ENCODE measurements at regions not wholly inside any gene's neighbourhood (a gene's known extent, or its start where the extent isn't known, plus 50 kb on each side); places are given as distances from the start of the nearest gene placed in this dataset.

DNA sequence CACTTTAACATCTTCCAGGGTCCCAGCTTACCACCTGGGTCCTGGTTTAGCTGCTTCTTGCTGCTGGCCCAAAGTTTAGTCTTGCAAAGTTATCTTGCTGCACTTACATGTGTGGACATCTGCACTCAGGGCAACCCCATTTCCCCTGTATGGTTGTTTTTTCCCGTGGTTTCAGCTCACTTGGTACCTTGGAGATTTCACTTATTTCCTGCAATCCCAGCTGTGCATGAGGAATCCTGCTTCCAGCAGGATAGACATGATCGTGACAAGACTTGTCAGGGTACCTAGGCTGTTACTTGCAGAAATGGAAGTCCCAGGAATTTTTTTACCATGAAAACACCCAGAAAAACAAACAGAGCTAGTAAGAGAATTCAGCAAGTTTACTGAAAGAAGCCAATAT, 95.9 kb upstream of the LEP start:
- DNase-seq = peak; percentile 32

DNA sequence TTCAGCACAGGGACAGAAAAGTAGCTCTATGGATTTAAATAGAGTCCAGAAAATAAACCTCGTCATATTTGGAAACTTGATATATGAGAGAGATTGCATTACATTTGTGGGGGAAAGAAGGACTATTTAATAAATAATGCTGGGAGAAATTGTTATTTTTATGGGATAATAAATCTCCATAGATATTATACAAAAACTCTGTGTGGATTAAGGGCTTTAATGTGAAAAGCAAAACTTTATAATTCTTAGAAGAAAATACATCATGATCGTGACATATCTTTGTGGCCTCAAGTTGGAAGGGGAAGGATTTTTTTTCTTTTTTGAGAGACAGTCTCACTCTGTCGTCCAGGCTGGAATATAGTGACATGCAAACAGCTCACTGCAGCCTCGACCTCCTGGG, 95.0 kb upstream of the LEP start:
- DNase-seq = no peak

DNA sequence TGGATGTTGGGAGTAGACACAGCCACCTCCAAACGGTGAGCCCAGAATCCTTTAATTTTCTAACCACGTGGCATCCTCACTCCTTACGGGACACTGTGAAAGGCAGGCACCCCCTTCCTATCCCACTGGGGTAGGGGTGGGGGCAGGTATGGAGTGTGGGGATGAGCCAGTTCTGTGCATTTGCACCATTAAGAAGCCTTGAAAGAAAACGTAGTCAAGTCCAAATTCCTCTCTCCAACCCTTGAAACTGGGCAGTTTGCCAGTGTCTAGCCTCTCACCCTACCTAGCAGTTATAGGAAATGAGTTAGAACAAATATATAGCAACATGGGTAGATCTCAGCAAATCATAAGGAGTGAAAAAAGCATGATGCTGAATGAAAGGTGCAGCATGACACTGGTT, 92.4 kb upstream of the LEP start:
- DNase-seq = peak; percentile 26

DNA sequence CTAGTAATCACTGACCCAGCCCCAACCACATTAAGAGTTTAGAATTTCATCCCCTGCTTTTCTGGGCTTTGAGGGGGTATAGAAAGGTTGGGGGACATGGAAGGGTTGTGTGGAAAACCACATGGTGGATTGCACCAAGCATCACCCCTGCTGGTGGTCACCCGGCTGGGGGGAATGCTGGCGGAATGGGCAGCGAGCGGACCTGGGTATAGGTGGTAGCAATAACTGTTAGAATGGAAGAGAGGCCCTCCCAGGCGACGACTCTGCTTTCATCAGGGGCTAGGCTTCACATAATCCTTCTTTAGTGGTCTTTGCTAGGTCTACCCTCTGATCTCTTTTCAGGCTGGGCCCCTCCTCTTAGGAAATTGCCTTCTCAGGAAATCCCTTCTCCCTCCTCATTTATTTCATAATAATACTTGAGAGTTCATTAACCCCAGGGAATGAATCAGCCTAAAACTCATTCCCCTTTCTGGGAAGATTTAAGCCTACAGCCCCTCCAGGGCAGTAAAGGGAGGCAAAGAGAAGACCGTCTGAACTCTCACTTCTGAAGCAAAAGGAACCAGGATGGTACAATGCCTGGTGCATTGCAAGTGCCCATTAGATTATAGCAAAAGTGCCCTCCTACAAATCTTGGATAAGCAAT, 90.7 kb upstream of the LEP start:
- peak; percentile 41 for DNase-seq

DNA sequence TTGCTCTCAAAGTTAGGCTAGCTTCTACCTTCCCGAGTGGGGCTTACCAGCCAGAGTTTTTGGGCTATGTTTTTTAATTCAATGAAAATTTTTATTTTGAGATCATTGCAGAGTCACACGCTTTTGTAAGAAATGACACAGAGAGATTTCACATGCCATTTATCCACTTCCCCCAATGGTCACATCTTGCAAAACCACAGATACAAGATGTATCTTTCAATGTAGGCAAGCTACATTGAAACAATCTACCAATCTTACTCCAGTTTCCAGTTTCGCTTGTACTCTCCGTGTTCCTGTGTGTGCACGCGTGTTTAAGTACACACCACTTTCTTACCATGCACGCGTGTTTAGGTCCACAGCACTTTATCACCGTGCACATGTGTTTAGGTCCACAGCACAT, 89.4 kb upstream of the LEP start:
- DNase-seq = no peak

DNA sequence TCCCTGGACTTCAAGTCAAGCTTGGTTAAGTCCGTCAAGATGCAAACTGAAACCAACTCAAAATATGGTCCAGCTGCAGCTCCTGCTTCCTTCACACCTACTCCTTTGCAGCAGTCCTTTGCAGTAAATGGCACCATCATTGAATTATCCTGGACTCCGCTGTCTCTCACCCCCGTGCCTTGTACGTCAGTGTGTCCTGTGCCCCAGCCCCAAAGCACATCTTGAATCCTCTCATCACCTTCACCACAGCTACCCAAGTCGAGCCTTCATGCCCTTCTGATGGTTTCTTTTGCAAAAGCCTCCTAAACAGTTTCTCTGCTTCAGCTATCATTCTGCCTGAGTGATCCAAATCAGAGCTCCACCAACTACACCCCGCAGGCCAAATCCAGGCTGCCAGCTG, 88.4 kb upstream of the LEP start:
- DNase-seq = no peak

DNA sequence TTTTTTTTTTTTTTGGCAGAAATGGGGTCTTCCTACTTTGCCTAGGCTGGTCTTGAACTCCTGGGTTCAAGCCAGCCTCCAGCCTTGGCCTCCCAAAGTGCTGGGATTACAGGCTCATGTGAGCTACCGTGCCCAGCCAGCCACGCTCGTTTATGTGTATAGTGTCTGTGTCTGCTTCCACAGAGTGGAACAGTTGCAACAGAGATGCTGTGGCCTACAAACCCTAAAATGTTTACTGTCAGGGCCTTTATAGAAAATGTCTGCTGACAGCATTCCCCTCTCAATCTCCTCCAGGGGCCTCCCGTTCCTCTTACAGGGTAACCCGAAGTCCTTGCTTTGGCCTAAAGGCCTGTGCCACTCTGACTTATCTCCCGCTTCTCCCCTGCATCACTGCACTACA, 87.6 kb upstream of the LEP start:
- DNase-seq = no peak

DNA sequence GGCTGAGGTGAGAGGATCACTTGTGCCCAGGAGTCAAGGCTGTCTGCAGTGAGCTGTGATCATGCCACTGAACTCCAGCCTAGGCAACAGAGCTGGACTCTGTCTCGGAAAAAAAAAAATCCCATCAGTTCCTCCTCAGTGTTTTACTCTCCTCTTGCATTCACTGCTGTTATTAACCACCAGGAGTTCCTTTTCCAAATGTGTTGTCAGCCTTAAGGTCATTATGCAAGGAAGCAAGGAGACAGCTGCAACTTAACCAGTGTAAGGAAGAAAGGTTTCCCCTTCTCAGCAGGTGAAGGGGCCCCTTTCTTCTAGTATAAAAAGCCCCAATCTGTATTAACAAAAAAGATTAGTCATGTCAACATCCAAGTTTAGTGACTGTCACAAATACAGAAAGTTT, 86.6 kb upstream of the LEP start:
- DNase-seq = no peak

DNA sequence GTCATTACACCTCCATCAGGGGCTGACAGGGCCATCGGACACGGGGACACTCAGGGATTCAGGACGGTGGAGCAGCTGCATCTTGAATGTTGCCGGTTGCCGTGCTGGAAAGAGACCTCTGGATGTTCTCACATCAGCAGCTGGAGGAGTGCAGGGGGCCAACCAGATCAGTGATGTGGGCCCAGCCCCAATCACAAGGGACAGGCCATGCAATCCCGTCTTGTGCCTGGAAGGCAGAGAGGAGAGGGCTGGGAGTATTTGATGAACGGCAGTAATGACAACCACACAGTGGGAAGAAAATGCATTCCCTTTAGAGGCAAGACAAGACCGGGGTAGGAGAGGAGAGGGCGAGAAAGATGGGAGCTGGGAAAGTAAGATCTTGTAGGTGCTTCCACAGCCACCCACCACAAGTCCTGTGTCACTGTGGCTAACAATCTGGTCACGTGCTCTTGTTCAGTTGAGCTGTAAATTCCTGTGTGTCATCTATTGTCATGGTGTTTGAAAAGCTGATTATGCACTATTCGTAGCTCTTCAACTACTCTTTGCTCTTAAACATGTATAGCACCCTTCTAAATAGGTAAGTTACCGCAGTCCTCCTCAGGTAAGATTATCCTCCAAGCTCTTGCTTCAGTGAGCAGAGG, 85.9 kb upstream of the LEP start:
- DNase-seq = no peak

DNA sequence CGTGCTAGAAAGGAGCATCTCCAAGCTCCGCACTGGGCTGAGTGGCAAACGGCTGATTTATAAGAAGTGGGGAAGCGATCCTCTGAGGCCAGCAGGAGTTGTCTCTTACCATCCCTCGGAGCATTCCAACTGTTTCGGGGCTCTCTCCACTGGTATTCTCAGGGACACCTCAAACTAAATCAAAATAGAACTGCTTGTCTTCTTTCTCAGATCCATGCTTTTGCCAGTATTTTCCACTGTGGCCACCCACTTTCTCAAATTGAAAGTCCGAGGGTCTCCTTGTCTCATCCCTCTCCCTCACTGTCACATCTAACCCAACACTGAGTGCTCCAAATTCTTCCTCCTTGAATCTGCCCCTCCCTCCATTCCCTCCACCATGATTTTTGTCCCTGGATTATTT, 83.2 kb upstream of the LEP start:
- no peak for DNase-seq

DNA sequence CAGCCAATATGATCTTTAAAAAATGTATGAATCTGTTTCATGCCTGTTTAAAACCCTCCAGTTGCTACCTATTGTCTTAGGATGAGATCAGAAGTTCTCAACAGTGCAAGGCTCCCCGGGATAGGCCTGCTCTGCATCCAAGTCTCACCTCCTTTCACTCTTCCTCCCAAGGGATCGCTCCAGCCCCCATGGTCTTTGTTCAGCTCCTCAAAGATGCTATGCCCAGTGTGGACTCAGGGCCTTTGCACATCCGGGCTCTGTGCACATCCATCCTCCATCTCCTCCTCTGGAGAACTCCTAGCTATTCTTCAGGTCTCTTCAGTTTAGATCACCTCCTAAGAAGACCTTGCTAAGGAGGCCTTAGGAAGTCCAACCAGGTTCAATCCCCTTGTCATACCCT, 82.7 kb upstream of the LEP start:
- DNase-seq = no peak

DNA sequence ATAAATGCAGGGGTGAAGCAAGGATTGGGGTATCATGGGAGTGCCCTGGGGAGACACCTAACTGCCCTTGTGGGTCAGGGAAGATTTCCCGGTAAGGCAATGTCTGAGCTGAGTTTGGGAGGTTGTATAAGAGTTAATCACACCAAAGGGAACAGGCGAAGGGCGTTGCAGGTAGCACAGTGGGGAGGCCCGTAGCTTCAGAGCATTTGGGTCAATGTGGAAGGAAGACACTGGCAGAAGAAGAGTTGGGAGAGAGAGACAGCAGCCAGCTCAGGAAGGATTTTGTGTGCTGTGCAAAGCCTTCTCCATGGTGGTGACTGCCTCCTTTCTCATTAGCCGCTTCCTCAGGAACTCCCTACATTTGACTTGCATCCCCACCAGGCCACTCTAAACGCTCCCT, 80.8 kb upstream of the LEP start:
- DNase-seq = no peak

DNA sequence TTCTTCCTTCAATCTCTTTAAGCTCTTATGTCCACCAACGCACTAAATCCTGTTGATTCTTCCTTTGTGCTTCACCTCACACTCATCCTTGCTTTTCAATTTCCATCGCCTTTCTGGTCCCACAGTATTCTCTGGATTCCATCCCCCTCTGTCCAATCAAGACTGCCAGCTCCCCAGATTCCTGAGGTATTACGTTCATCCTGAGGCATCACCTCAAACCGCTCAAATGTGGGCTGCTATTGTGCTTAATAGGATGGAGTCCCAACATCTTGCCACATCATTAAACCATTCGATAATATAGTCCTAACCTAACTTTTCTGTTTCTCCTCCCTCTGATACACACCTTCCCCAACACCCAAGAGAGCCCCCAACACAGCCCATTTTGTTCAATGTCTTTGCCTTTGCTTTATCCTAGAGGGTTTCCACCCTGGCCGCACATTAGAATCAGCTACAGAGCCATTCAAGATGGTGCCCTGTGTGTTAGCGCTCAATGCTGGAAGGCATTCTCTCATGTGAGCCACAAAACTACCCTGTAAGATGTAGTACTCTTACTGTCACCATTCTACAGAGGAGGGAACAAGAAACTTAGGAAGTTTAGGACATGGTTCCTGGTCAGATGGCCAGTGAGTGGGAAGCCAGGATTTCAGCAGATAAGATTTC, 79.5 kb upstream of the LEP start:
- DNase-seq = peak; percentile 24

DNA sequence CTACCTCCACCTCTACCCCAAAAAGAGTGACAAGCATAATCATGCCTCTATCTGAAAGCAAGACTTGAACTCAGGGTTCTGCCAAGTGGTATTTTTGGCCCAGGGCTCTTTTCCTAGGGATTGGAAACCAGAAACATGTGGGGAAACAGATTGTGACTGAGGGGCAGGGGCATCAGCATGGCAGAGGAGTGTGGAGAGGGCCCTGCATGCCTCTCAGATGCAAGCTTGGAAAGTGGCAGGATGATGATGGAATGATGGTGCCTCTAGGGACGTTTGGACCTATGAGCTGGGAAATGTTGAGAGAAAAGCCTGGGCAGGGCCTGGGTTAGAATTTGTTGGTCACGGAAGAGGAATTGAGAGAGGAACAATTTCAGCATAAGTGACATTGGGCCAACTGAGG, 78.4 kb upstream of the LEP start:
- DNase-seq = peak; percentile 1

DNA sequence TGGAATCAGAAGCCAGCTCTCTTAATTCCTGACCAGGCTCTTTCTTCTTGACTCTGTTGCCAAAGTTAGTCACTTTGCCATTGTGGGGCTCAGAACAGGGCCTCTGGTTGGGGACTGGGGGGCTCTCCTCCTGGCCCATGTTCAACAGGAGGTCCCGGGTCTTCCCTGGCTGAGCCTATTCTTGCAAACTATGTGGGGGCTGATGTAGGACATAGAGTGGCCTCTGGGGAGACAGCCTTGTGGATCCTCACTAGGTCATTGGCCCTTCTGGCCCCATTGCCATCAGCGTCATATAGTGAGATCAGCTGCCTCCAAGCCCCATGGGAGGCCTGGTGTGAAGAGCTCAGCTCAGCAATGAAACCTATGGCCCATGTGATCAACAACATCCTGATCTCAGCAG, 77.6 kb upstream of the LEP start:
- DNase-seq = no peak

DNA sequence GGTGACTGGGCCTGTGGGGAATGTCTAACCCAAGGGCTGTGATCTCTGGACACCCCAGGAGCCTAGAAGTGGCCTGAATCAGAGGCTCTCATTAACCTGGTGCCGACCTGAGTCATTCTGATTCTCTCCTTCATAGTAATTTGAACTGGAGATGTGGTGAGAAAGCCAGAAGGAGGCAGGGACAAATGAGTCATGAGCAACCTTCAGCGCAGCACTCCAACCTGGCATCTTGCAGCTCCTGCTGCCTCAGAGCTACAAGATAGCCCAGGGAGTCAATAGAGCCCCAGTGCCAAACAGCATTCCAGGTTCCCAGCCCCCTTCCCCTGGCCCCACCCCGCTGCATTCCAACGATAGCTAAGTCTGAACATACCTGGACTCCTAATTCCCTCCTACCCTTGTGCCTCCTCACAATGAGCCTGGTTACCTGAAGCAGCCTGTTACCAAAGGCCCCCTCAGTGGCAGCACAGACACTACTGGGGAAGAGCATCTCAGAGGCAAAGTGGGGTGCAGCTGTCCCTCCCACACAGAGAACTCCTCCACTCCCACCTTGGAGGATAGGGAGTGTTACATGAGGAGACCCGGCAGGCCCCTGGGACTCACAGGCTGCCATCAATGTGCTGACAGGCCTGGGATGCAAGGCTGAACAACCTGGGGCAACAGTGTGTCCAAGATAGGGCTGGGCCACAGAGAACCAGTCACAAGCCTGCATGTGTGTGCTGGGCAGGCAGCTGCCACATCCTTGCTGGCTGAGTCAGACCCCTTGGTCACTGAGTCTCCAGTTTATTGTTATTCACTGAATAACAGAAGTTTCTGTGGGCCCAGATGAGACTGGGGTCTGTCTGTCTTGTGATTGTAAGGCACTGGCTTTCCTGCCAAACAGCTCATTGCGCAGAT, 76.8 kb upstream of the LEP start:
- no peak for DNase-seq

DNA sequence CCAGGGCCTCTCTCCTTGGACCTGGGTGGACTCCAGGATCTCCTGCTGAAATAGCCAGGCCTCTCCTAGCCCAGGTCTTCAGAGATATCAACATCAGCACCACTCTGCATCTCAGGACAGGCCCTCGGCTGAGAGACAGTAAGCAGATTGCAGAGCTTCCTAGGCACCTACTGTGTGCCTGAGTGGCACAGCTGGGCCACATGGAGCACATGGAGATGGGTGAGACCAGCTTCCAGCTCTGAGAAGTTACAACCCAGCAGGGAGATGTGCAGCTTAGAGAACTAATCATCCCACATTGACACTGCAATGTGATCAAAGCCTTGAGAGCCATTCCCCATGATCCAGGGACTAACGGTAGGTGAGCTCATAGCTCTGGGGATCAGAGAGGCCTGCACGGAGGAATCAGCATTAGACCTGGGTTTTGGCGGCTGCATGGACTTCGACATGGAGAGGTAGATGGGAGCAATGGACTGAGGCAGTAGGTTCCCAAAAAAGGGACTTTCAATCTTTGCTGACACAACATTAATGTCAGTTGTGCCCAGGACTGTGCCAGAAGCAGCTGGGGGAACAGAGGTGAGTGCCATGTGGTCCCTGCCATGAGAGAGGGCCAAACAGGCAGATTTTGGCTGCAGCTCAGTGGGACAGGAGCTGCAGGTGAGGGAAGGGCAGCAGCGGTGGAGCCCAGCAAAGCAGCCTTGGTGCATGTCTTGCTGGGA, 76.0 kb upstream of the LEP start:
- no peak for DNase-seq

DNA sequence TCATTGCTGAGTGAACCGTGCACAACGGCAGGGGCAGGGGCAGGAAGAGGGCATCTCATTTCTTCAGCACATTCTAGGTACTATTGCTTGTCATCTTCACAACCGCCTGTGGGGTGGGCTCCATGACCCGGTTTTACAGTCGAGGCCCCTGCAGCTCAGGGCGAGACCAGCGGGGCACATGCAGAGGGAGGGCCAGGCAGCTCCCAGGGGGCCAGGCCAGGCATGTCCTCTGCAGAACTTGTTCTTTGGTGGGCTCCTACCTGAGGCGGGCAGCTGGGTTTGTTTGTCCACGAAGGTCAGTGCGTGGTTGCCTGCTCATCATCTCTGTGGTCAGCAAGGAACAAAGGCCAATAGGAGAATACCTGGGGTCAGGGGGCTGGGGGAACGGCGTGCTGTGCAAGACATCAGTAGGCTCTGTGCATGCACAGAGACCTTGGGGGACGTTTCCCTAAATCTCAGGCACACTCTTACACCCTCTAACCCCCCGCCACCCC, 75.1 kb upstream of the LEP start:
- DNase-seq = no peak

DNA sequence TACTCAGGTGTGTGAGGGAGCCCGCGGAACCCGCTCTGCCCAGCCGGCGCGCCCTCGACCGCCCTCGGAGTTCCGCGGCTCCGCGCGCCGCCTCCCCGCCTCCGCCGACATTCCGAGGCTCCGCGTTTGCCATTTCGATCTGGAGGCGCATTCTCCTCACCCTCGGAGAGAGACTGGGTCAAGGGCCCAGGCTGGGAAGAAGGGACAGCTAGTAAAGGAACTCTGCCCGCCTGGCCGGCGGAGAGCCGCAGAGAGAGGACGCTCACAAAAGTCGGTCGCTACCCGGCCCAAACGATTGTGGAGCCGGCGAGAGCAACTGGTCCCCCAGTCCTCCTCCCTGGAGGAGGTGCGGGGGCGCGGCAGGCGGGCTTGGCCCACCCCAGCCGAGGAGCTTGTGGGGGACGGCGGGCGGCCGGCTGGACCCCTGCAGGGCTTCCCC, 74.5 kb upstream of the LEP start:
- DNase-seq = no peak

DNA sequence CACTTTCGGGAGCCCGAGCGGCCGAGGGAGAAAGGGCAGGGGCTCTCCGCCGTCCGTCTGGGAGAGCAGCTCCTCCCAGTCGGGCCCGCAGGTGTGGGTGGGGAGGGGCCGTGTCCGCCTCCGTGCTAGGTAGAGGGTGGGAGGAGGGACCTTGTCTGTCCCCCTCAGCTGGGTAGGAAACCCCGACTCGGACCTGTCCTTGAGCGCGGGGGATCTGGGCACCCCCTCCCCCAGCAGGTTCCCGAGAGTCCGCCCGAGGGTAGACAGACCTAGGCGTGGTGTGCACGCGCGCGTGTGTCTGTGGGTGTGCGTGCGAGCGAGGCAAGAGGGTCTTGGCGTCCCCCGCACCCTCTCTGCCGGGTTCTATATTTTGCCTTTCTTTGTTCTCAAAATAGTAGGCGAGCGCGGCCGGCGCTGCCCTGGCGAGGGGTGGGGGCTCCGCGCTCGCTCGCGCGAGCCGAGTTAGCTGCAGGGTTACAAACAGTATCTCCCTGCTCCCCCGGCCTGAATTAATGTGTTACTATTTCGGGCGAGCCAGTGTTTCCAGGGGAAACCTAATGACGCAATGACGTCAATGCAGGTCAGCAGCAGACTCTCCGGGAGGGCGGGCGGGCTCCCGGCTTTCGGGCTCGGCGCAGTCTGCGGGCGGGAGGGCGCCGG, 73.9 kb upstream of the LEP start:
- peak; percentile 65 for DNase-seq

DNA sequence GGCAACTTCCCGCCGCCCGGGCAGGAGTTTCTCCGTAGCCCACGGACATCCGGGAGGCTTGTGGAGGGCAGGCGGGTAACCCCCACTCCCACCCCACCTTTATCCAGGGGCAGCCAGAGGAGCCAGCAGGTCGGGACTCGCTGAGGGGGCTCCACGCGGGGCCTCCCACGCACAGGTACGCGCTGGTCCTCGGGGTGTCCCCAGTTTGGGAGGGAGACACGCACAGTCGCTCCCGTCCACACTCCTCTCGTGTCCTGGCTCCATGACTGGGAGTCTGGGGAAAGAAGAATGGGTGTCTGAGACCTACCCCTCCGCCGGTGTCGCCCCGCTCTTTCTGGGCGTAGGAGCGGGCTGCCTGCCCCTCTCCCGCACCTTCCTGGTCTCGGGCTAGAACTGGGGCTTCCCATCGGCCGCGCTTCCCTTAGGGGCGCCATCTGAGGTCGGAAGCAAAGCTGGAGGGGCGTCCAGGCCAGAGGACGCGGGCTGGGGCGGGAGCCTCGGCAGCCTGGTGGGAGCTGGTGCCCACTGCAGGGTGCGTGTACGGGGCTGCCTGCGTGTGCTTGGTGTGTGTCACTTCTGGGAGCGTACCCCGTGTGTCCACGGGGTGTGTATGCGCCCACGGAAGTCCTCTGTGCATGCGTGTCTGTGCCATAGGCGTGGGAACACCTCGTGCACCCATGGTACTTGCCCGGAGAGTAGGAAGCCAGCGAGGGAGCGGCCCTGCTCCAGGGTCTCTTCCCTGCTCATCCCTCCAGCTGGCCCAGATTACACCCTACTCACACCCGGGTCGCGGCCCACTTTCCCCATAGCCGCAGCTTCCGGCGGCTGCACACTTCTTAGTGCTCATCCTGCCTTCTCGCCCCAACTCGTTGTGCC, 73.0 kb upstream of the LEP start:
- DNase-seq = no peak

Measured in activated CD8-positive, alpha-beta memory T cell treated with anti-CD3 and anti-CD28 coated beads for 24 hours (primary cell).